HL-60/S4 treated with phorbol 12-myristate 13-acetate at 8.2 ng/mL for 4 days and 3 days (cell line): ENCODE measurements at regions not wholly inside any gene's neighbourhood (a gene's known extent, or its start where the extent isn't known, plus 50 kb on each side); places are given as distances from the start of the nearest gene placed in this dataset.
"Not testable (repeated sequence)": the region's sequence is repeated elsewhere in the genome, so short reads cannot be mapped to it uniquely, and the experiment has no call there.

ENCODE experiments used
- in situ Hi-C: fragments of 300-500 bp; cut with MboI; formaldehyde crosslinking; loops from 2 replicates; pipeline ENCODE4 v1.15.0; 2022; ENCODE audit warnings: low sequenced_read_pairs

- in situ Hi-C loops = no loop called here
Measured at GRCh38 chr2:128413718-128414341, 95.2 kb upstream of the HS6ST1 start.

- in situ Hi-C loops = no loop called here
Measured at GRCh38 chr2:128414351-128414750, 95.7 kb upstream of the HS6ST1 start.

- in situ Hi-C loops = no loop called here
Measured at GRCh38 chr2:128414946-128415778, 96.5 kb upstream of the HS6ST1 start.

GRCh38 chr2:128415779-128416061 is 97.1 kb upstream of the HS6ST1 start:
- in situ Hi-C loops = no loop called here

- in situ Hi-C loops = no loop called here
Measured at GRCh38 chr2:128416109-128416785, 97.6 kb upstream of the HS6ST1 start.

- in situ Hi-C loops = no loop called here
Measured at GRCh38 chr2:128416806-128417205, 98.1 kb upstream of the HS6ST1 start.

- in situ Hi-C loops = not testable (repeated sequence)
Measured at GRCh38 chr2:128417264-128417663, 98.6 kb upstream of the HS6ST1 start.

- in situ Hi-C loops = no loop called here
Measured at GRCh38 chr2:128420131-128420530, 101.5 kb upstream of the HS6ST1 start.

GRCh38 chr2:128420776-128421175 is 102.1 kb upstream of the HS6ST1 start:
- in situ Hi-C loops = no loop called here

GRCh38 chr2:128421286-128421685 is 102.6 kb upstream of the HS6ST1 start:
- in situ Hi-C loops = no loop called here

- in situ Hi-C loops = no loop called here
Measured at GRCh38 chr2:128421861-128422311, 103.2 kb upstream of the HS6ST1 start.

- in situ Hi-C loops = no loop called here
Measured at GRCh38 chr2:128422571-128422970, 103.9 kb upstream of the HS6ST1 start.

GRCh38 chr2:128423788-128424165 is 105.1 kb upstream of the HS6ST1 start:
- in situ Hi-C loops = no loop called here

GRCh38 chr2:128424406-128425171 is 105.9 kb upstream of the HS6ST1 start:
- in situ Hi-C loops = no loop called here

- in situ Hi-C loops = no loop called here
Measured at GRCh38 chr2:128425216-128425615, 106.5 kb upstream of the HS6ST1 start.

GRCh38 chr2:128425731-128426620 is 107.3 kb upstream of the HS6ST1 start:
- in situ Hi-C loops = no loop called here

- in situ Hi-C loops = no loop called here
Measured at GRCh38 chr2:128427413-128427755, 108.7 kb upstream of the HS6ST1 start.

- in situ Hi-C loops = no loop called here
Measured at GRCh38 chr2:128428415-128428814, 109.7 kb upstream of the HS6ST1 start.

- in situ Hi-C loops = no loop called here
Measured at GRCh38 chr2:128432423-128432822, 113.8 kb upstream of the HS6ST1 start.

- in situ Hi-C loops = no loop called here
Measured at GRCh38 chr2:128433911-128434550, 115.4 kb upstream of the HS6ST1 start.
